Naive thymus-derived CD4-positive, alpha-beta T cell (primary cell): ENCODE measurements at regions not wholly inside any gene's neighbourhood (a gene's known extent, or its start where the extent isn't known, plus 50 kb on each side); places are given as distances from the start of the nearest gene placed in this dataset.
"Not testable (repeated sequence)": the region's sequence is repeated elsewhere in the genome, so short reads cannot be mapped to it uniquely, and the experiment has no call there.

Experiments
- ATAC-seq: fragments of 150-1000 bp; cut with Tn5 transposase; 2 replicates; pipeline ENCODE4 v1.10.0; 2021; ENCODE audit warnings: mild to moderate bottlenecking, moderate library complexity
- CTCF ChIA-PET: fragments of 350-600 bp; sonication (Branson Sonifier 250); formaldehyde crosslinking; loops from one replicate; lab custom pipeline; 2021; ENCODE audit warnings: antibody characterized with exemption; lab: Charles Lee
- POLR2A ChIA-PET: fragments of 350-600 bp; sonication (Branson Sonifier 250); formaldehyde crosslinking; loops from one replicate; lab custom pipeline; 2021; ENCODE audit warnings: antibody characterized with exemption, inconsistent platforms; lab: Charles Lee
- DNase-seq, 9 donors: peaks; one replicate each; pipeline versions ENCODE4 v3.0.0 to v3.0.0-alpha.2; 2020 to 2022; ENCODE audit warnings: mixed read lengths in 1 of 9
- H3K27ac ChIP-seq: one replicate; pipeline ENCODE4 v1.7.0; 2013; ENCODE audit warnings: mild to moderate bottlenecking, low read depth, low read length, moderate library complexity
- H3K27me3 ChIP-seq, 2 donors: one replicate each; pipeline ENCODE4 v1.7.0; 2013; ENCODE audit warnings: low read length in 2 of 2, mild to moderate bottlenecking in 2 of 2, moderate library complexity in 2 of 2; ENCODE audit not compliant: control insufficient read depth in 2 of 2, insufficient read depth in 2 of 2
- H3K36me3 ChIP-seq, 3 experiments: 1 replicate in 2 of 3; 2 replicates in 1 of 3; pipeline ENCODE4 v1.7.0; 2013; ENCODE audit warnings: low read length in 3 of 3, mild to moderate bottlenecking in 3 of 3, moderate library complexity in 1 of 3; ENCODE audit not compliant: insufficient read depth in 3 of 3, control insufficient read depth in 2 of 3
- H3K4me1 ChIP-seq, 2 donors: one replicate each; pipeline ENCODE4 v1.7.0; 2013; ENCODE audit warnings: low read length in 2 of 2, mild to moderate bottlenecking in 2 of 2, moderate library complexity in 1 of 2; ENCODE audit not compliant: control insufficient read depth in 2 of 2, insufficient read depth in 2 of 2
- H3K4me3 ChIP-seq: 2 replicates; pipeline ENCODE4 v1.7.0; 2013; ENCODE audit warnings: mild to moderate bottlenecking, low read length
- H3K9me3 ChIP-seq, 3 experiments: 1 replicate in 2 of 3; 2 replicates in 1 of 3; pipeline ENCODE4 v1.7.0; 2013; ENCODE audit warnings: low read length in 3 of 3; ENCODE audit not compliant: control insufficient read depth in 2 of 3
- H3K27ac Mint-ChIP-seq, 9 donors: one replicate each; pipeline ENCODE4 v1.8.0; 2020 to 2022; ENCODE audit warnings: mixed read lengths in 9 of 9, mild to moderate bottlenecking in 8 of 9, moderate library complexity in 5 of 9, inconsistent platforms in 2 of 9
- H3K27me3 Mint-ChIP-seq, 5 donors: one replicate each; pipeline ENCODE4 v1.8.0; 2021 to 2022; ENCODE audit warnings: mixed read lengths in 5 of 5, mild to moderate bottlenecking in 1 of 5
- H3K36me3 Mint-ChIP-seq, 5 donors: one replicate each; pipeline ENCODE4 v1.8.0; 2020 to 2022; ENCODE audit warnings: mixed read lengths in 5 of 5, mild to moderate bottlenecking in 3 of 5, inconsistent platforms in 1 of 5
- H3K4me1 Mint-ChIP-seq, 7 donors: one replicate each; pipeline ENCODE4 v1.8.0; 2020 to 2022; ENCODE audit warnings: mixed read lengths in 7 of 7, mild to moderate bottlenecking in 3 of 7, inconsistent platforms in 1 of 7
- H3K4me3 Mint-ChIP-seq, 10 donors: one replicate each; pipeline ENCODE4 v1.8.0; 2020 to 2022; ENCODE audit warnings: mild to moderate bottlenecking in 10 of 10, mixed read lengths in 10 of 10, moderate library complexity in 6 of 10, inconsistent platforms in 2 of 10
- H3K9me3 Mint-ChIP-seq, 11 donors: one replicate each; pipeline ENCODE4 v1.8.0; 2020 to 2022; ENCODE audit warnings: mixed read lengths in 11 of 11, mild to moderate bottlenecking in 4 of 11, inconsistent platforms in 1 of 11, moderate library complexity in 1 of 11
- intact Hi-C, 2 donors: fragments of 100-400 bp; cut with micrococcal nuclease; formaldehyde crosslinking; loops; one replicate each; pipeline ENCODE4 v1.15.1; 2023

DNA sequence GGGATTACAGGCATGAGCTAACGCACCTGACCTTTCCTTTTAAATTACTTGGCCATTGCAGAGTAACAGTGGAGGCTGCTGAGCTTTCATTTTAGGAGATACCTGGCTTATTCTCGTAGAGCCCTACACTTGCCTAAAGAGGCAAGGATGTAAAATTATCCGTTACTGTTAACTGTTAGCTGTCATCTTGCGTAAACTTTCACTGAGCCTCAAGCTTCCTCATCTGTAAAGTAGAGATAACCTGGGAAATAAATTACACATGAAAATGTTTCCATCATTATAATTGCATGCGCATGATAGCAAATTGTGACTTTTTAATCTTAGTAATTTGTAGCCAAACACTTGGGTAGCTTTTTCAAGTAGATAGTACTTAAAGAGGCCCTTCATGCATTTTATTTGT is 118.8 kb upstream of the VKORC1L1 start:
- H3K9me3 ChIP-seq, H3K36me3 ChIP-seq, H3K27ac ChIP-seq, H3K4me1 ChIP-seq, DNase-seq, H3K27ac Mint-ChIP-seq, H3K4me3 ChIP-seq, H3K27me3 Mint-ChIP-seq, ATAC-seq, H3K9me3 Mint-ChIP-seq, H3K27me3 ChIP-seq, H3K4me3 Mint-ChIP-seq: not testable (repeated sequence)
- Mint-ChIP-seq H3K4me1 (peaks cover 0 to 31% (median 21%) of the 10 kb centered on the region in 7 donors), H3K36me3 (peaks cover 0 to 14% (median 0%) of the 10 kb centered on the region in 5 donors)
- intact Hi-C loops = loop anchor here (5.0 to 10.0 kb wide), 10 partner anchors 321 to 1551 kb away; partner anchors contain the start of genes ASL (in 2 of the 2), ZNF92 (in 2 of the 2), CRCP (in 1 of the 2) and SBDS (in 1 of the 2)
- CTCF ChIA-PET = interaction anchor here (0.6 kb wide), 1 partner anchor 30 kb away, joined by 3 read pairs; no protein-coding TSS in a partner anchor
- POLR2A ChIA-PET = interaction anchor here (0.6 kb wide), 1 partner anchor 739 kb away, joined by 3 read pairs; no protein-coding TSS in a partner anchor

DNA sequence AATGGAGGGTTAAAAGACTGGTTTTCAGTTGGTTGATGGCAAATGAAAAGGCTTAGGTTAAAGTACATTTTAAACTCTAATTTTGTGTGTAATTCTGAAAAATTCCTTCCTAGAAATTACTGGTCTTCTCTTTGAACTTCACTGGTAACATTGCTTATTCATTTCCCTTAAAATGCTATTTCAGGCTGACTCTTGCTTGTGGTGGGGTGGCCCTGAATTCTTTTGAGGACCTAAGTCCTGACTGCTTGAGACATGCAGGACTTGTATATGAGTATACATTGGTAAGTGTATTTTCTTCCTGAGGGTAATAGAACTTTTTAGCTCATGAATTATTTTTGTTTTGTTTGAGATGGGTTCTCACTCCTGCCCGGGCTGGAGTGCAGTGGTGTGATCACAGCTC is 113.9 kb upstream of the VKORC1L1 start:
- Mint-ChIP-seq H3K36me3 (peaks cover 0 to 27% (median 10%) of the 10 kb centered on the region in 5 donors), H3K27ac (peak overlapping the region in 2 of 9 donors; percentile 17 to 62), H3K4me1 (peaks cover 0 to 19% (median 4%) of the 10 kb centered on the region in 7 donors)
- H3K4me3 Mint-ChIP-seq, CTCF ChIA-PET, H3K27me3 ChIP-seq, ATAC-seq, H3K36me3 ChIP-seq, H3K27me3 Mint-ChIP-seq, H3K4me1 ChIP-seq, H3K9me3 ChIP-seq, DNase-seq, H3K4me3 ChIP-seq, H3K9me3 Mint-ChIP-seq, H3K27ac ChIP-seq, POLR2A ChIA-PET: not testable (repeated sequence)
- intact Hi-C loops = loop anchor here (10.0 kb wide), 6 partner anchors 316 to 1546 kb away; partner anchors contain the start of genes ASL (in 1 of the 2), CRCP (in 1 of the 2), SBDS (in 1 of the 2) and TPST1 (in 1 of the 2)

DNA sequence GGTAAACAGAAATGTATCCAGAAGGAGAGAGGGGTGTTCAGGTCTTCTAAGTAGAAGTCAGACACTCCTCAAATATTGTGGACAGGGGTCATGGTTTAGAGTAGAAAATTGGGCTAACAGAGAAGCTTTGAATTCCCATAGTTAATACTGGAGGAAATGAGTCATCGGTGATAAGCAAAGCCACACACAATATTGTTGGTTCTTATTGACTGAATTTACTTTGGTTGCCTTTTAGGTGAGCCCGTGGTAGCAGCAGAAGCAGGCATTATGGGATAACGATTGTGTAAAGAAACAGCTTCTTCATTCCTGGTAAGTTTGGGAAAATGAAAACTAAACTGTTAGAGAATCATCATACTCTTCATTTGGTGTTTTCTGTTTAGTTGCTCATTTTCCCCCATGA is 110.2 kb upstream of the VKORC1L1 start:
- H3K27ac ChIP-seq, H3K27me3 Mint-ChIP-seq, H3K9me3 ChIP-seq, H3K4me3 ChIP-seq, H3K36me3 ChIP-seq, H3K27me3 ChIP-seq, H3K4me3 Mint-ChIP-seq, H3K4me1 ChIP-seq, CTCF ChIA-PET, DNase-seq, intact Hi-C loops, ATAC-seq, POLR2A ChIA-PET, H3K9me3 Mint-ChIP-seq: not testable (repeated sequence)
- Mint-ChIP-seq H3K4me1 (peaks cover 0 to 13% (median 8%) of the 10 kb centered on the region in 7 donors), H3K27ac (peak overlapping the region in 4 of 9 donors; percentile 14 to 76 (median 48)), H3K36me3 (peaks cover 0 to 27% (median 14%) of the 10 kb centered on the region in 5 donors)

- H3K27me3 Mint-ChIP-seq, H3K4me3 ChIP-seq, H3K36me3 ChIP-seq, CTCF ChIA-PET, H3K9me3 Mint-ChIP-seq, intact Hi-C loops, POLR2A ChIA-PET, H3K9me3 ChIP-seq, DNase-seq, H3K4me1 ChIP-seq, H3K27ac ChIP-seq, H3K4me3 Mint-ChIP-seq, H3K27me3 ChIP-seq, ATAC-seq: not testable (repeated sequence)
- Mint-ChIP-seq H3K4me1 (peaks cover 0 to 15% (median 11%) of the 10 kb centered on the region in 7 donors), H3K36me3 (peaks cover 0 to 24% (median 16%) of the 10 kb centered on the region in 5 donors), H3K27ac (peak overlapping the region in 3 of 9 donors; percentile 46 to 76 (median 51))
These were observed 109.8 kb upstream of the VKORC1L1 start for GRCh38 chr7:65763114-65763513.

- intact Hi-C loops = loop anchor here (1.0 to 5.0 kb wide), 10 partner anchors 19 to 1227 kb away; partner anchors contain the start of genes SBDS (in 2 of the 2), VKORC1L1 (in 2 of the 2), ASL (in 1 of the 2) and GUSB (in 1 of the 2)
- H3K27me3 Mint-ChIP-seq, H3K4me1 ChIP-seq, H3K36me3 ChIP-seq, H3K9me3 ChIP-seq, H3K36me3 Mint-ChIP-seq, H3K27me3 ChIP-seq, CTCF ChIA-PET, H3K9me3 Mint-ChIP-seq: not testable (repeated sequence)
- Histone ChIP-seq H3K27ac (peak overlapping the region; percentile 91), H3K4me3 (peak overlapping the region; percentile 90)
- Mint-ChIP-seq H3K27ac (peak overlapping the region; percentile 90 to 97 (median 96)), H3K4me3 (peak overlapping the region; percentile 90 to 96 (median 93)), H3K4me1 (peaks cover 0 to 16% (median 8%) of the 10 kb centered on the region in 7 donors)
- POLR2A ChIA-PET = interaction anchor here (1.3 to 1.4 kb wide), 2 partner anchors 19 to 1074 kb away, joined by 3 to 4 read pairs; no protein-coding TSS in a partner anchor
- DNase-seq (peak; percentile 91 to 96 (median 93)), ATAC-seq (peak; percentile 98)
These were observed 102.2 kb upstream of the VKORC1L1 start for GRCh38 chr7:65770473-65771225.

GRCh38 chr7:65771226-65771569 is 101.7 kb upstream of the VKORC1L1 start:
- H3K36me3 Mint-ChIP-seq, H3K27me3 ChIP-seq, H3K27me3 Mint-ChIP-seq, H3K9me3 Mint-ChIP-seq, CTCF ChIA-PET, H3K9me3 ChIP-seq, DNase-seq, H3K4me1 ChIP-seq, H3K36me3 ChIP-seq, ATAC-seq: not testable (repeated sequence)
- Mint-ChIP-seq H3K4me3 (peak overlapping the region; percentile 90 to 96 (median 93)), H3K4me1 (peaks cover 0 to 16% (median 8%) of the 10 kb centered on the region in 7 donors), H3K27ac (peak overlapping the region; percentile 90 to 97 (median 96))
- POLR2A ChIA-PET = interaction anchor here (1.3 to 1.4 kb wide), 2 partner anchors 19 to 1073 kb away, joined by 3 to 4 read pairs; no protein-coding TSS in a partner anchor
- Histone ChIP-seq H3K27ac (peak overlapping the region; percentile 91), H3K4me3 (peak overlapping the region; percentile 90)
- intact Hi-C loops = loop anchor here (2.0 to 5.0 kb wide), 6 partner anchors 210 to 1226 kb away; partner anchors contain the start of genes SBDS (in 2 of the 2), ASL (in 1 of the 2), GUSB (in 1 of the 2) and RABGEF1 (in 1 of the 2)
